ENCODE measurements at regions not wholly inside any gene's neighbourhood (a gene's known extent, or its start where the extent isn't known, plus 50 kb on each side); places are given as distances from the start of the nearest gene placed in this dataset.

DNA sequence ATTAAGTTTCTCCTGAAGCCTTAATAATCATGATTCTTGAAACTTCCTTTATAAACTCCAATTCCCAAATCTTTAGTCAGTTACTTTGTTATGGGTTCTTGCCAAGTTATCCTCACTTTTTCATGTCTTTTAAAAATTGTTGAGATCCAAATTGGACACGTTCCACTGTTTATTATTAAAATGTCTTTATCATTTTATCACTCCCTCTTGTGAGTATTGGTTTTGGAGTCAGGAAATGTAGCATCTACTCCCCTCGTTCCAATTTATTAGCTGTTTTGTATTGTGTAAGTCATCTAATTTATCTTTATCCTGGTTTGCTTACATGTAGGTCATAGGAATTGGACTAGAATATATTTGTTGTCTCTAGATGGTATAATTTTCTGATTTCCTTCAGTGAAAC is 213.1 kb upstream of the SLC39A10 start:
- TF ChIP-seq, protein P1, sequence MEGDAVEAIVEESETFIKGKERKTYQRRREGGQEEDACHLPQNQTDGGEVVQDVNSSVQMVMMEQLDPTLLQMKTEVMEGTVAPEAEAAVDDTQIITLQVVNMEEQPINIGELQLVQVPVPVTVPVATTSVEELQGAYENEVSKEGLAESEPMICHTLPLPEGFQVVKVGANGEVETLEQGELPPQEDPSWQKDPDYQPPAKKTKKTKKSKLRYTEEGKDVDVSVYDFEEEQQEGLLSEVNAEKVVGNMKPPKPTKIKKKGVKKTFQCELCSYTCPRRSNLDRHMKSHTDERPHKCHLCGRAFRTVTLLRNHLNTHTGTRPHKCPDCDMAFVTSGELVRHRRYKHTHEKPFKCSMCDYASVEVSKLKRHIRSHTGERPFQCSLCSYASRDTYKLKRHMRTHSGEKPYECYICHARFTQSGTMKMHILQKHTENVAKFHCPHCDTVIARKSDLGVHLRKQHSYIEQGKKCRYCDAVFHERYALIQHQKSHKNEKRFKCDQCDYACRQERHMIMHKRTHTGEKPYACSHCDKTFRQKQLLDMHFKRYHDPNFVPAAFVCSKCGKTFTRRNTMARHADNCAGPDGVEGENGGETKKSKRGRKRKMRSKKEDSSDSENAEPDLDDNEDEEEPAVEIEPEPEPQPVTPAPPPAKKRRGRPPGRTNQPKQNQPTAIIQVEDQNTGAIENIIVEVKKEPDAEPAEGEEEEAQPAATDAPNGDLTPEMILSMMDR (IDR thresholded peaks at IDR 0.05; ENCODE audit: low read depth, low read length), result no peak
- TF ChIP-seq EZH2phosphoT487 (IDR thresholded peaks at IDR 0.05; ENCODE audit: low read depth), result no peak
